ENCODE measurements at regions not wholly inside any gene's neighbourhood (a gene's known extent, or its start where the extent isn't known, plus 50 kb on each side); places are given as distances from the start of the nearest gene placed in this dataset.

GRCh38 chr6:14625173-14625895 is 507.8 kb downstream of the CD83 start:
- TF ChIP-seq IRF3 (IDR thresholded peaks at IDR 0.05) = no peak
- TF ChIP-seq TBL1XR1 (IDR thresholded peaks at IDR 0.05; ENCODE audit: low read depth, low read length) = no peak
- TF ChIP-seq MYC (IDR thresholded peaks at IDR 0.05; ENCODE audit: insufficient read depth, insufficient read length, insufficient replicate concordance, low read length, severe bottlenecking) = no peak
- TF ChIP-seq, protein P1, sequence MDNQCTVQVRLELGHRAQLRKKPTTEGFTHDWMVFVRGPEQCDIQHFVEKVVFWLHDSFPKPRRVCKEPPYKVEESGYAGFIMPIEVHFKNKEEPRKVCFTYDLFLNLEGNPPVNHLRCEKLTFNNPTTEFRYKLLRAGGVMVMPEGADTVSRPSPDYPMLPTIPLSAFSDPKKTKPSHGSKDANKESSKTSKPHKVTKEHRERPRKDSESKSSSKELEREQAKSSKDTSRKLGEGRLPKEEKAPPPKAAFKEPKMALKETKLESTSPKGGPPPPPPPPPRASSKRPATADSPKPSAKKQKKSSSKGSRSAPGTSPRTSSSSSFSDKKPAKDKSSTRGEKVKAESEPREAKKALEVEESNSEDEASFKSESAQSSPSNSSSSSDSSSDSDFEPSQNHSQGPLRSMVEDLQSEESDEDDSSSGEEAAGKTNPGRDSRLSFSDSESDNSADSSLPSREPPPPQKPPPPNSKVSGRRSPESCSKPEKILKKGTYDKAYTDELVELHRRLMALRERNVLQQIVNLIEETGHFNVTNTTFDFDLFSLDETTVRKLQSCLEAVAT (IDR thresholded peaks at IDR 0.05) = no peak
- no peak for TF ChIP-seq TAF1 (IDR thresholded peaks at IDR 0.05; ENCODE audit: borderline replicate concordance, low read depth, low read length)
- no peak for TF ChIP-seq CEBPB (IDR thresholded peaks at IDR 0.05; ENCODE audit: borderline replicate concordance in 1 of 2, low read depth in 2 of 2, low read length in 2 of 2)
- no peak for TF ChIP-seq EZH2 (IDR thresholded peaks at IDR 0.05; ENCODE audit: borderline replicate concordance, control insufficient read depth, low read depth, low read length)
- no peak for TF ChIP-seq CTCF (IDR thresholded peaks at IDR 0.05 in 2 of 3, conservative IDR thresholded peaks at IDR 0.05 in 1 of 3; ENCODE audit: control insufficient read depth in 2 of 3, extremely low read depth in 1 of 3, insufficient read depth in 1 of 3, low read depth in 3 of 3, low read length in 3 of 3)
- TF ChIP-seq RCOR1 (conservative IDR thresholded peaks at IDR 0.05; ENCODE audit: low read depth, low read length) = no peak
- TF ChIP-seq SREBF1 (IDR thresholded peaks at IDR 0.05; ENCODE audit: low read length) = no peak
- no peak for TF ChIP-seq ELK1 (IDR thresholded peaks at IDR 0.05; ENCODE audit: low read depth, low read length)
- TF ChIP-seq RAD21 (IDR thresholded peaks at IDR 0.05; ENCODE audit: insufficient read depth, low read depth, low read length) = no peak
- TF ChIP-seq GABPA (IDR thresholded peaks at IDR 0.05; ENCODE audit: low read depth) = no peak

Measured in GM12878 (cell line).